Astrocyte of the hippocampus (primary cell): ENCODE measurements at regions not wholly inside any gene's neighbourhood (a gene's known extent, or its start where the extent isn't known, plus 50 kb on each side); places are given as distances from the start of the nearest gene placed in this dataset.

Experiments
- DNase-seq: peaks from one replicate; pipeline ENCODE4 v3.0.0; 2011; ENCODE audit warnings: low read depth, low spot score

GRCh38 chr21:38148046-38148445 lies 108.7 kb upstream of the KCNJ15 start:
- DNase-seq = no peak

- no peak for DNase-seq
These were observed 105.7 kb upstream of the KCNJ15 start for GRCh38 chr21:38151021-38151645.

DNA sequence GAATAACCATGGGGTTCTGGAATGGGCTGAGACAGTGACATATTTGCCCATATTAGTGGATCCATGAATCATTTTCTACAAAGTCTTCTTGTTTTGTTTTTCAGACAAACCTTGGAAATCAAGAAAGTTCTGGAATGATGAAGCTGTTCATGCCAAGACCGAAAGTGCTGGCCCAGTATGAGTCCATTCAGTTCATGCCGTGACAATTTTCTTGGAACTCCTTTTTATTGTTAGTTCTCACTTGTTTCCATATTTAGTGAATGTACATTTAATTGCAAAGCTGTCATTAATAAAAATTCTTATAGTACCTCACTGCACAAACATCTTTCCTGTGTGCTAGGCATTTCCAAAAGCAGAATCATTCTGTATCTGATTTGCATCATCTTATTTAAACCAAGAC lies 100.6 kb upstream of the KCNJ15 start:
- DNase-seq = no peak

GRCh38 chr21:38159355-38159754 lies 97.4 kb upstream of the KCNJ15 start:
- DNase-seq = peak; percentile 80

DNA sequence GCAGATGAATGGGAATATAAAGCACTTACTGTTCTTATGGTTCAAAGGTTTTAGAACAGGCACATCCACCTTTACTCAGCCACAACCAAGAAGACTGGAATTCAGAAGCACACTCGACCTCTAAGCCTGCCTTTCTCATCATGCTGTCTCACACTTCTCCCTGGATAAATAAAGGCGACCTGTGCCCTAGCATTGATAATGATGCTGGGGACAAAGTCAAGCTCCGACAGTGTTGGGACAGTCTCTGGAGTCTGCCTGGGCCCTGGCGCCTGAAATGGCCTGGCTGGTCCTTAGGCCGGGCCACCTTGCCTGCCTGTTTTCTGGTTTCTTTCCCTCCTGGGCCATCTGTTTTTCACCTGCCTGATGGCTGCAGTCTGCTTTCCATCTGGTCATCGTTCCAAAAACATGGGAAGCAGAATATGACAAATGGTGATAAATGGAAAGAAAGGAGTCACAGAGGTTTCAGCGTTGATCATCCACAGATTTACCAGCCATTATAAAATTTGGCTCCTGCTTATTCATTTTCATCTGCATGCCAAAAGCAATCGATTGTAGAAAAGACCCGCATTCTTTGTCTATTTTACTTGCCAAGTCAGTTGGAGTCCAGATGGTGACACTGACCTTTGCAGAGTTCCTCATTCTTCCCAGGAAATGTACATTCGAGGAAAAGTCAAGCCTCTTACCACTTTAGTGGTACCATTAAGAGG lies 91.2 kb upstream of the KCNJ15 start:
- no peak for DNase-seq

DNA sequence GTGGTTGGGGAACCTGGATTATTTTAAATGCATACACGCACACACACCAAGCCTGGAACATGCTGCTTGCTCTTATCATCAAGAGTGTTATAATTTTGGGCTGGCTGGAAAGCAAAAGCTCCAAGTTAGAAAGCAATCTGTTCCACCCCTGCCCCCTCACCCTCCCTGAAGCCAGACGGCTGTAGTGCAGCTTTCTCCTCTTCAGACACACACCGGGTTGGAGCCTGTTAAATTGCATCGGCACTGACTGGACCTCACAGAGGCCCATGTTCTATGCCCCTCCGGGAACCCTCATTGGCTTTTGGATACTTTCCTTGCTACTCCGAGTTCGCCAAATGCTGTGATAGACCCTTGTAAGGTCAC lies 90.6 kb upstream of the KCNJ15 start:
- DNase-seq = no peak

GRCh38 chr21:38167345-38167744 lies 89.4 kb upstream of the KCNJ15 start:
- no peak for DNase-seq

DNA sequence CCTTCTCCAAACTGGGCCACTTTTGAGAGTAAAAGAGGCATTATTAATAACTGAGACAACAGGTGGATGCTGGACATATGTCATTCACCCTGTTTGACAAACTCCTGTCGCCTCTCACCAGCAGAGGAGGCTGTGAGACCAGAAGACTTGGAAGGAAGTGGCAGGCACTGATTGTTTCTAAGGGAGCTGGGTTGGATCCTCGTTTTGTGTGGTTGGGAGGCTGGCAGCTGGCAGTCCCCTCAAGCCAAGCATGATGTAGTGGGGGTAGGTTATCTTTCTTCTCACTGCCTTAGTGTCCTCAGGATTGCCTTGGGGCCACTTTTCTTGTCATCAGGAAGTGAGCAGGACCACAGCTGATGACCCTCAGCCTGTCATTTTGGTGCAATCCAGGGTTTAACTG lies 86.5 kb upstream of the KCNJ15 start:
- DNase-seq = peak; percentile 63

DNA sequence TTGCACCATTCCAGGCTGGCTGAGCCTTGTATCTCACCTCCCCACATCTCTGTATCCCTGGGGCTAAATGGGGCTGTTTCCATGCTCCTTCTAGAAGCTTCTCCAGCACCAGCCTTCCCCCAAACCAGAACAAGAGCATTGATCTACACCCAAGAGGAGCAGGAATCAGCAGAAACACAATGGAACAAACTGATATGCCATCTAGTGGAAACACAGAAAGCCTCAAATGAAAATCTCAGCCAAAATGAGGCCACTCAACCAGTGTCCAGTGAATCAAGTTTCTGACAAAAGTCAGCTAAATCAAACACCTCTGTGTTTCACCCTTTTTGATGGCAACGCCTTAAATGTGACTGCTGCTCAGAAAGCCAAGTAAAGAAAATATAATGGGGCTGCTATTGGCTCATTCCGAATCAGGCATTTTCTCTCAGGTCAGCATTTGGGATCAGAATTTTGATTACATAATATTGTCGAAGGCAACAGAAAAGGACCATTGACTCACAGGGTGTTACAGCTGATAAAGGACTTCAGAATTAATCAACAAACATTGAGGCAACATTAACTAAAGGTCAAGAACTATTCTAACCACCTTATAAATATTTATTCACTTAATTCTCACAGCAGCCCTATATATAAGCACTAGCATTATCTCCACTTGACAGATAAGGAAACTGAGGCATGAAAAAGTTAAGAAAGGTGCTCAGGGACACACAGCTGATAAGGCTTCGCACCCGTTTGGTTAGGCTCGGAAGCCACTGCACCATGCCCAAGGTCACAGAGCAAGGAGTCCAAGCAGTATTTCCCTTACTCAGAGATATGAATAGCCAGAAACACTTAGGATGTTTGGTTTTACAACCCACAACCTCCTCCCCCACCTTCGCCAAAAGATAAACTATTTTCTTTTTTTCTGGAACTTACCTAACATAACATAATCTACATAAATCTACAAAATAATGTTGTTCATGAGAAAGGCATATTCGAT lies 85.8 kb upstream of the KCNJ15 start:
- DNase-seq = peak; percentile 43

- peak; percentile 74 for DNase-seq
These were observed 85.0 kb upstream of the KCNJ15 start for GRCh38 chr21:38171723-38172344.

- DNase-seq = no peak
These were observed 83.3 kb upstream of the KCNJ15 start for GRCh38 chr21:38173276-38174035.

DNA sequence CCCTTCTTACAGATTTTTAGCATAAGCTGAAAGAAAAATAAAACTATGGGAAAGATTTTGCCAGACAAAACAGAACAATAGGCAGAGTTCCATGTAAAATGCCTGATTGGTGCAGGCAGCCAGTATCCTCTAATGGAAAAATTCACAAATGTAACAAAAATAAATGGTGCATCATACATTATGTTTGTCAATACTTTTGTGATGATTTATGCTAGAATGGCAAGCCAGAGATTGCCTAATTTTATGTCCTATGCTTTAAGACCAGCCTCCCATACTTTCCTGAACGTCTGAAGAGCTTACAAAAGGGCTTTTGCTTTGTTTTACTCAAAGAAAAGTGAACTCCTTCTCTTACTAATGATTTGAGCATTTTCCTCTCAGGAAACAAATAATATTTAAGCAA lies 81.5 kb upstream of the KCNJ15 start:
- peak; percentile 14 for DNase-seq

DNA sequence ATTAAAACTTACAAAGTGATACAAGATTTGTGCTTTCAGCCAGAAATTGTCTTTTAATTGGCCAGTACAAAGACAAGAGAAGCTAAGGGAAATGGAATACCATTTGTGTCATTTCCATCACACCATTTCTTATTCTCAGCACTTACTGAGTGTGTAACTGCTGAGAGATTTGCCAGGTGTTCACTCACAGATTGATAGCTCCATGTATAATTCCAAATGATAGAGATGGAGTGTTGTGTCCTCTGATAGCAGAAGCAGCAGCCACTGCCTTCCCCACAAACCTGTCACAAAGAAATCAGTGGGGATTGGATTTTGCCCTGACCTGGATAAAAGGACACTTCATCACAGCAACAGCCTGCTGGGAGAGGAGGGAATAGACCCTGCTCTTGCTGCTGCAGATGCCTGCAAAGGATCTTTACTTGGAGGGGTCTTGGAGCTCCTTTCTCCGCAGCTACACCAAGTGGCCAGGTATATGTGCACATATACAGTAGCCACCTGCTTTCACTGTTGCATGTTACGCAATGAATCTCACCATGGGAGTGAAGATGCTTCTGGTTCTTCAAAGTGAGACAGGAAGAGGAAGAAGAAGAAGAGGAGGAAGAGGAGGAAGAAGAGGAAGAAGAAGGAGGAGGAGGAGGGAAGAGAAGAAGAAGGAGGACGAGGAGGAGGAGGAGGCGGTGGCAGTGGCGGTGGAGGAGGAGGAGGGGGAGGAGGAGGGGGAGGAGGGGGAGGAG lies 78.7 kb upstream of the KCNJ15 start:
- DNase-seq = no peak

- DNase-seq = no peak
These were observed 77.9 kb upstream of the KCNJ15 start for GRCh38 chr21:38178653-38179470.

GRCh38 chr21:38179511-38179910 lies 77.3 kb upstream of the KCNJ15 start:
- no peak for DNase-seq

- DNase-seq = peak; percentile 20
These were observed 75.7 kb upstream of the KCNJ15 start for GRCh38 chr21:38181096-38181495.

- DNase-seq = no peak
These were observed 74.3 kb upstream of the KCNJ15 start for GRCh38 chr21:38182370-38182985.

DNA sequence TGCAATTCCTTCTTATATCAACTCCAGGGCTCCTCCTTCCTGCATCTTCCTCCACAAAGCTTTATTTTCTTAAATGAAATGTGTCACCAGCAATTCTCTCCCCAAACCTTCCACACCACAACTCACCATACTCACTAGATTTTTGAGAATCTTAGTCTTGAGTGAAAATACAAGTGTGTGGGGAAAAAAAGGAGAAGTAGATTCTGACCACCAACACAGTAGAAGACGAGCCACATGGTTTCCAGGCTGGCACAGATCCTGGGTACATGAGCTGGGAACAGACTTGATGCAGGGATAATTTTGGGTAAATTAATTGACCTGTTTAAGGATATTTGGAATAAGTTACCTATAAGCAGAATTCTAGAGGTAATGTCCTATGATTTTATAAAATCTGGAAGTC lies 72.8 kb upstream of the KCNJ15 start:
- no peak for DNase-seq

- DNase-seq = no peak
These were observed 70.0 kb upstream of the KCNJ15 start for GRCh38 chr21:38186661-38187270.
